Gastroesophageal sphincter (tissue), 4 donors: ENCODE measurements at regions not wholly inside any gene's neighbourhood (a gene's known extent, or its start where the extent isn't known, plus 50 kb on each side); places are given as distances from the start of the nearest gene placed in this dataset.

ENCODE experiments used
- ATAC-seq: fragments of 150-250 bp; one replicate; pipeline ENCODE4 v1.9.1; 2016; ENCODE audit warnings: mild to moderate bottlenecking, moderate library complexity
- H3K27ac ChIP-seq, 4 donors: fragments of 200-600 bp; sonication (generic) in 3 of 4; 1 replicate in 3 of 4; 2 replicates in 1 of 4; pipeline ENCODE4 v1.5.1; 2016 to 2019
- H3K27me3 ChIP-seq: fragments of 200-600 bp; sonication (generic); one replicate; pipeline ENCODE4 v1.5.1; 2019
- H3K36me3 ChIP-seq, 2 donors: fragments of 200-600 bp; sonication (generic); one replicate each; pipeline ENCODE4 v1.5.1; 2019; ENCODE audit warnings: control low read depth in 1 of 2
- H3K4me1 ChIP-seq, 3 donors: fragments of 200-600 bp; sonication (generic); 1 replicate in 2 of 3; 2 replicates in 1 of 3; pipeline ENCODE4 v1.5.1; 2016 to 2019; ENCODE audit warnings: control low read depth in 2 of 3
- H3K4me3 ChIP-seq, 2 donors: fragments of 200-600 bp; sonication (generic); one replicate each; pipeline ENCODE4 v1.5.1; 2019; ENCODE audit warnings: mild to moderate bottlenecking in 1 of 2, moderate library complexity in 1 of 2
- H3K9me3 ChIP-seq, 3 donors: fragments of 200-600 bp; sonication (generic); one replicate each; pipeline ENCODE4 v1.5.1; 2017 to 2019; ENCODE audit warnings: control low read depth in 2 of 3
- EP300 ChIP-seq: sonication (generic); formaldehyde crosslinking; IDR thresholded peaks from one replicate; pipeline ENCODE4 v1.6.1; 2017; ENCODE audit warnings: antibody characterized with exemption, mild to moderate bottlenecking
- POLR2A ChIP-seq, 2 donors: fragments of 450-650 bp; IDR thresholded peaks; one replicate each; pipeline ENCODE4 v1.6.1; 2017; ENCODE audit warnings: antibody characterized with exemption in 2 of 2, mild to moderate bottlenecking in 2 of 2, moderate library complexity in 1 of 2
- POLR2AphosphoS5 ChIP-seq: sonication (generic); formaldehyde crosslinking; IDR thresholded peaks from one replicate; pipeline ENCODE4 v1.6.1; 2017; ENCODE audit warnings: antibody characterized with exemption
- WGBS, 2 donors: methylation state at CpG; one replicate each; pipeline ENCODE4 v1.1.5; 2018; ENCODE audit warnings: low coverage in 1 of 2; 5-methylcytosine and 5-hydroxymethylcytosine counted together
- TF ChIP-seq, protein P1 (sequence below), 4 experiments: fragments of 200-600 bp in 2 of 4; fragments of 450-650 bp in 2 of 4; sonication (generic) in 1 of 4; IDR thresholded peaks; one replicate each; pipeline ENCODE4 v1.5.1; 2017 to 2019; ENCODE audit warnings: antibody characterized with exemption in 4 of 4, mild to moderate bottlenecking in 2 of 4, moderate library complexity in 2 of 4

DNA sequence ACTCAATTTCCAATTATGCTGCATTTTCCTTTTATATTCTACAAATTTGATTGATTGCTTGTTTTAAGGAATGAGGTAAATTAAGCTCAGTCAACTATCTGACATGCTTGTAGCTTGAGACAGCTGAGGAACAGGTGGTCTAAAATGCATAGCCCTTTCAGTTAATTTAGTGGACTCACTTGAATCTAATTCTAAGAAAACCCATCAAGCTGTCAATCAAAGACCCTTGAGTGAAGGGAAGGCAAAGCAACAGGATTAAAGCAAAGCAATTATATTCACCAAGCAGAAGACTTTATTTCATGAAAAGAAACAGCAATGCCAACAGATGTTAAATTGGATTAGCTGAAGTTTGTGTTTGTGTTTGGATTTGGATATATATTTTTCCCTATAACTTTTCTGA lies 228.5 kb downstream of the ARPP21 start:
- ATAC-seq, result no peak

DNA sequence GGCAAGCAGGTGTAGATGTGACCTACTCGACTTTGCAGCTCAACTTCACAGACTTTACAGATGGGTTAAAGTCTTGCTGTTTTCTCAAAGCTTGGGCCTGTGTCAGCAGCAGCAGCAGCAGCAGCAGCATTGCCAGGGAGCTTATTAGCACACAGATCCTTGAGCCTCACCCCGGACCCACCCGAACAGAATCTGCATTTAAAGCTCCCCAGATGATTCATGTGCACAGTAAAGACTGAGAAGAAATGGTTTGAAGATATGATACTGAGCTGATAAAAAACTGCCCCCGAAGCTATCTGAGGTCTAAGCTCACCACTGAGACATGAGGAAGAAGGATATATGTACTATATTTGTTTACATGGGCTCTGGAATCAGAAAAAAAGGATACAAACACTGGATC lies 231.7 kb downstream of the ARPP21 start:
- Histone ChIP-seq H3K27me3 (no peaks in the 10 kb centered on the region), H3K9me3 (no peaks in the 10 kb centered on the region), H3K27ac (no peak overlapping the region), H3K4me1 (no peaks in the 10 kb centered on the region), H3K4me3 (no peak overlapping the region), H3K36me3 (no peaks in the 10 kb centered on the region)
- TF ChIP-seq, protein P1, sequence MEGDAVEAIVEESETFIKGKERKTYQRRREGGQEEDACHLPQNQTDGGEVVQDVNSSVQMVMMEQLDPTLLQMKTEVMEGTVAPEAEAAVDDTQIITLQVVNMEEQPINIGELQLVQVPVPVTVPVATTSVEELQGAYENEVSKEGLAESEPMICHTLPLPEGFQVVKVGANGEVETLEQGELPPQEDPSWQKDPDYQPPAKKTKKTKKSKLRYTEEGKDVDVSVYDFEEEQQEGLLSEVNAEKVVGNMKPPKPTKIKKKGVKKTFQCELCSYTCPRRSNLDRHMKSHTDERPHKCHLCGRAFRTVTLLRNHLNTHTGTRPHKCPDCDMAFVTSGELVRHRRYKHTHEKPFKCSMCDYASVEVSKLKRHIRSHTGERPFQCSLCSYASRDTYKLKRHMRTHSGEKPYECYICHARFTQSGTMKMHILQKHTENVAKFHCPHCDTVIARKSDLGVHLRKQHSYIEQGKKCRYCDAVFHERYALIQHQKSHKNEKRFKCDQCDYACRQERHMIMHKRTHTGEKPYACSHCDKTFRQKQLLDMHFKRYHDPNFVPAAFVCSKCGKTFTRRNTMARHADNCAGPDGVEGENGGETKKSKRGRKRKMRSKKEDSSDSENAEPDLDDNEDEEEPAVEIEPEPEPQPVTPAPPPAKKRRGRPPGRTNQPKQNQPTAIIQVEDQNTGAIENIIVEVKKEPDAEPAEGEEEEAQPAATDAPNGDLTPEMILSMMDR (IDR thresholded peaks at IDR 0.05), result no peak
- TF ChIP-seq EP300, result no peak
- no peak for TF ChIP-seq POLR2A (IDR thresholded peaks at IDR 0.05)
- no peak for TF ChIP-seq POLR2AphosphoS5
- 41 to 57% methylated on average over 1 to 4 of the region's 4 CpGs for WGBS, 2 donors
- no peak for ATAC-seq

More for the DNA sequence above, 228.5 kb downstream of the ARPP21 start:
- TF ChIP-seq EP300 (no peak), POLR2A (IDR thresholded peaks at IDR 0.05) (no peak), POLR2AphosphoS5 (no peak)
- TF ChIP-seq, protein P1 (IDR thresholded peaks at IDR 0.05), result no peak
- Histone ChIP-seq H3K9me3 (no peaks in the 10 kb centered on the region), H3K4me3 (no peak overlapping the region), H3K4me1 (no peaks in the 10 kb centered on the region), H3K36me3 (no peaks in the 10 kb centered on the region), H3K27ac (no peak overlapping the region), H3K27me3 (no peaks in the 10 kb centered on the region)

DNA sequence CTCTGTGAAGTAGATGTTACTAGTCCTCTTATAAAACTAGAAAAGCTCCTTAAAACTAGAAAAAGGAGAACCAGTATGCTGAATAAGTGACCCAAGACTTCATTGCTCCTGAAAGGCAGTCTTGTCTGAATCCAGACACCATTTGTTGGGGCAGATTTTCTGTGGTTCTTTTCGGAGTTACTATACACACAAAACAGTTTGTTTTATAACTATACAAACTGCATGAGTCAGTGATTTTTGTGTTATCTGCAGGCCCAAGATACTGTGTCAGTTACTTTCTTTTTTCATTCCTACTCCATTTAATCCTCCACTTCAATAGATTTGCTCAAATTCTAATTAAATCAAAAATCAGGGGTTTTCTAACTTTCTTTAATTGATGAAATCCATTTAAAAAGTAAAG lies 244.6 kb downstream of the ARPP21 start:
- no peaks in the 10 kb centered on the region for H3K36me3 ChIP-seq
- H3K27me3 ChIP-seq, result no peaks in the 10 kb centered on the region
- TF ChIP-seq, protein P1 (IDR thresholded peaks at IDR 0.05), result no peak
- TF ChIP-seq POLR2AphosphoS5 (no peak), EP300 (no peak), POLR2A (IDR thresholded peaks at IDR 0.05) (no peak)
- no peaks in the 10 kb centered on the region for H3K4me1 ChIP-seq
- peaks cover 0 to 13% (median 0%) of the 10 kb centered on the region in 3 donors for H3K9me3 ChIP-seq
- no peak for ATAC-seq
- no peak overlapping the region for H3K4me3 ChIP-seq
- WGBS, 2 donors, result 40 to 90% methylated on average over 1 of the region's 1 CpG
- no peak overlapping the region for H3K27ac ChIP-seq

DNA sequence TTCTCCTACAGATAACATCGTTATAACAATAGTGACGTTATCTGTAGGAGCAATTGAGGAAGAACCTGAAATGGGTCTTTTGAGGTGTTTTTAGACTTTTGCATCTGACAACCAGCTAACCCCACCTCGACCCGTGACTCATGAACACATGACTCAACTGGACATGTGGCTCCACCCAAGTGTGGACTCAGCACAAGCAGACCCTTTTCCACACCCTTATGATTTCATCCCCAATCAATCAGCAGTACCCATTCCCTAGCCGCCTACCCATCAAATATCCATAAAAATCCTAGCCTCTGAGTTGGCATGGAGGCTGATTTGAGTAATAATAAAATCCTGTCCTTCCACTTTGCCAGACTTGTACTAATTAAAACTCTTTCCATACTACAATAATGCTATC lies 255.4 kb downstream of the ARPP21 start:
- TF ChIP-seq, protein P1 (IDR thresholded peaks at IDR 0.05), result no peak
- no peak for TF ChIP-seq POLR2A (IDR thresholded peaks at IDR 0.05)
- no peak for TF ChIP-seq POLR2AphosphoS5
- no peak for TF ChIP-seq EP300
- H3K27me3 ChIP-seq, result no peaks in the 10 kb centered on the region
- no peak overlapping the region for H3K4me3 ChIP-seq
- H3K27ac ChIP-seq, result no peak overlapping the region
- no peaks in the 10 kb centered on the region for H3K9me3 ChIP-seq
- WGBS, 2 donors, result 85 to 94% methylated on average over 3 to 4 of the region's 5 CpGs
- H3K36me3 ChIP-seq, result no peaks in the 10 kb centered on the region
- no peaks in the 10 kb centered on the region for H3K4me1 ChIP-seq
- ATAC-seq, result no peak

DNA sequence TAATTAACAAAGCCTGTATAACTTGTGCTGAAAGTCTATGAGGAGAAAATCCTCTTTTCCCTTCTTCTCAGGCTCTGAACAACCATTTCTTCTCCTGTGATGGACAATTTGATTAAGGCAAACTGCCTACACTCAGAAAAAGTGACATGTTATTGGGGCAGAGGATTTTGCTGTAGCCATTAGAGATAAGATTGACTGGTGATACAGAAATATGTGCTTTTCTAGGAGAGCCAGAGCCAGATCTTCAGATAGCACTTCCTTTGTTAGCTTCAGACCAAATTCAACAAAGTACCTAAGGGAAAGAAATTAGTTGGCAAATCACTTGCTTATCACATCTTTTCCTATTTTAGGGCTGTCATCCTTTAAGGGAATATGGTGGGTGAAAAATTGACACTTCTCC lies 259.9 kb downstream of the ARPP21 start:
- no peaks in the 10 kb centered on the region for H3K36me3 ChIP-seq
- H3K4me3 ChIP-seq, result no peak overlapping the region
- H3K9me3 ChIP-seq, result no peaks in the 10 kb centered on the region
- no peak overlapping the region for H3K27ac ChIP-seq
- H3K4me1 ChIP-seq, result no peaks in the 10 kb centered on the region
- no peak for ATAC-seq
- TF ChIP-seq, protein P1 (IDR thresholded peaks at IDR 0.05), result no peak
- TF ChIP-seq POLR2AphosphoS5, result no peak
- TF ChIP-seq POLR2A (IDR thresholded peaks at IDR 0.05), result no peak
- no peak for TF ChIP-seq EP300
- H3K27me3 ChIP-seq, result no peaks in the 10 kb centered on the region
